Epithelial cell of esophagus (primary cell): ENCODE measurements at regions not wholly inside any gene's neighbourhood (a gene's known extent, or its start where the extent isn't known, plus 50 kb on each side); places are given as distances from the start of the nearest gene placed in this dataset.

Source experiments
- DNase-seq: peaks from one replicate; pipeline ENCODE4 v3.0.0; 2010; ENCODE audit warnings: low read depth
- H3K4me3 ChIP-seq: 2 replicates; pipeline ENCODE4 v1.5.1; 2011; ENCODE audit warnings: mild to moderate bottlenecking, low read length, control low read depth
- TF ChIP-seq, protein P1 (sequence below): IDR thresholded peaks from 2 replicates; pipeline ENCODE4 v1.5.1; 2011; ENCODE audit warnings: low read depth, mild to moderate bottlenecking, low read length, control low read depth, inconsistent platforms; ENCODE audit not compliant: insufficient read depth; ENCODE audit errors: missing control alignments

DNA sequence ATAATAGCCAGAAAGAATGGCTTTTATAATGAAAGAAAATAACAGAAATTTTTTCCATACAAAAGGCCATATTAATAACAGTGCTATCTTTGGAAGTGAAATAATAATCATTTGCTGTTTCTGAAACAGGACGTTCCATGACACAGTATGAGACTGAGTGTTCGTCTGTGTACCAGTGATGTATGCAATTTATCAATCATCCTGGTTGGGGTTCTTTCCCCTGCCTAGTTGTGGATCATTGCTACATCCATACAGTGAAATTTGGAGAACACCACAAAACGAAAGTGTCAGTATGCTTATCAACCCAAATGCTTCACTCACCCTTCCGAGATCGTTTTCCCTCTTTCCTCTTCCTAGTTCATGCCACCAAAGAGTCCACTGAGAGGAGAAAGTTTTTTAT lies 151.4 kb upstream of the PRDM1 start:
- DNase-seq = no peak
- no peak overlapping the region for H3K4me3 ChIP-seq
- TF ChIP-seq, protein P1, sequence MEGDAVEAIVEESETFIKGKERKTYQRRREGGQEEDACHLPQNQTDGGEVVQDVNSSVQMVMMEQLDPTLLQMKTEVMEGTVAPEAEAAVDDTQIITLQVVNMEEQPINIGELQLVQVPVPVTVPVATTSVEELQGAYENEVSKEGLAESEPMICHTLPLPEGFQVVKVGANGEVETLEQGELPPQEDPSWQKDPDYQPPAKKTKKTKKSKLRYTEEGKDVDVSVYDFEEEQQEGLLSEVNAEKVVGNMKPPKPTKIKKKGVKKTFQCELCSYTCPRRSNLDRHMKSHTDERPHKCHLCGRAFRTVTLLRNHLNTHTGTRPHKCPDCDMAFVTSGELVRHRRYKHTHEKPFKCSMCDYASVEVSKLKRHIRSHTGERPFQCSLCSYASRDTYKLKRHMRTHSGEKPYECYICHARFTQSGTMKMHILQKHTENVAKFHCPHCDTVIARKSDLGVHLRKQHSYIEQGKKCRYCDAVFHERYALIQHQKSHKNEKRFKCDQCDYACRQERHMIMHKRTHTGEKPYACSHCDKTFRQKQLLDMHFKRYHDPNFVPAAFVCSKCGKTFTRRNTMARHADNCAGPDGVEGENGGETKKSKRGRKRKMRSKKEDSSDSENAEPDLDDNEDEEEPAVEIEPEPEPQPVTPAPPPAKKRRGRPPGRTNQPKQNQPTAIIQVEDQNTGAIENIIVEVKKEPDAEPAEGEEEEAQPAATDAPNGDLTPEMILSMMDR = no peak

DNA sequence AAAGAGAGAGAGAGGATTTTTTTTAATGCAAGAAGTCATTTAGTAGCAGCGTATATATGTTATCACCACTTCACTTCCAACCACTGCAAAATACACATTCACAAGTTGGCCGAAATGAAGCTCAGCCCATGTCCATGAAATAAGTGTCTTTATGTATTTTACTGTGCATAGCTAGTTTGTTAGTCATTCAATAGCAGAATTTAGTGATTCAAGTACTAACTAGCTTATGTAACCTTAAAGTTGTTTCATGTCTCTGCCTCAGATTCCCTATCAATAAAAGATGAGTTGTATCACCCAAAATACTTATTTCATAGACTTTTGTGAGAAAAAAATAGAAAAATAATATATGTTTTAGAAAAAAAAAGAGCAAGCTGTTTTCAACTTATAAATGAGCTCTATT lies 153.7 kb upstream of the PRDM1 start:
- peak; percentile 27 for DNase-seq

GRCh38 chr6:105929626-105930025 lies 156.5 kb upstream of the PRDM1 start:
- TF ChIP-seq, protein P1 = no peak
- no peak for DNase-seq
- no peak overlapping the region for H3K4me3 ChIP-seq

More for the DNA sequence above, 153.7 kb upstream of the PRDM1 start:
- H3K4me3 ChIP-seq = no peak overlapping the region
- TF ChIP-seq, protein P1 = no peak

GRCh38 chr6:105926318-105926717 lies 159.8 kb upstream of the PRDM1 start:
- DNase-seq = no peak
- TF ChIP-seq, protein P1 = no peak

DNA sequence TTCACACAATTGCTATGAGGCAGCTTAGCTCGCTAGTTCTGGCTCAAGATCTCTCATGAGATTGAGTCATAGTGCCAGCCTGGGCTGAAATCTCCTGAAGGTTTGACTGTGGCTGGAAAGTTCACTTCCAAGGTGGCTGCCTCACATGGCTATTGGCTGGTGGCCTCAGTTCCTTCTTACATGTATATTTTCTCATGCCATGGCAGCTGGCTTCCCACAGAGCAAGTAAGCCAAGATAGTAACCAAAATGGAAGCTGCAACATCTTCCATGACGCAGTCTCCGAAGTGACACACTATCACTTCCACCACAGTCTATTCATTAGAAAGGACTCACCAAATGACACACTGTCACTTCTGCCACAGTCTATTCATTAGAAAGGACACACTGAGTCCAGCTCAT lies 160.4 kb upstream of the PRDM1 start:
- no peak for DNase-seq
- TF ChIP-seq, protein P1 = no peak
- H3K4me3 ChIP-seq = no peak overlapping the region

More at GRCh38 chr6:105926318-105926717, 159.8 kb upstream of the PRDM1 start:
- no peak overlapping the region for H3K4me3 ChIP-seq

GRCh38 chr6:105921781-105922180 lies 164.4 kb upstream of the PRDM1 start:
- H3K4me3 ChIP-seq = no peak overlapping the region
- TF ChIP-seq, protein P1 = no peak
- DNase-seq = no peak

DNA sequence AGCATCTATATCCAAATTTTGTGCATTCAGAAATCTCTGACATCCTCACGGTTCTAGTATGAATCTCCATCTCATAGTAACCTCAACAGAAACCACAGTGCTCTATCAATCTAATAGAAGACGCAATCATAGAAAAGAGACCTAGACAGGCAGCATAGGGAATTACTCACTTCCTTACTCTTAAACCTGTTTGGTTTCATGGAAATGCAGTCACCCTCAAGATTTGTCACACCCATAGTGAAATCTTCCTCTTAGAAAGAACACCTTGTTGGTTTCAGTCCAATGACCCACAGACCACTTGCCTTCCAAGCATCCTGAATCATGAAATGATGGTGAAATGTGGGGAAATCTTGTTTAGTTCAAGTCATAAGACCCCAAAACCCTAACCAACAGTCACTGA lies 166.1 kb upstream of the PRDM1 start:
- peak; percentile 90 for DNase-seq
- TF ChIP-seq, protein P1 = no peak
- no peak overlapping the region for H3K4me3 ChIP-seq
